IPS-NIHi11 (cell line): ENCODE measurements at regions not wholly inside any gene's neighbourhood (a gene's known extent, or its start where the extent isn't known, plus 50 kb on each side); places are given as distances from the start of the nearest gene placed in this dataset.
"Not testable (repeated sequence)": the region's sequence is repeated elsewhere in the genome, so short reads cannot be mapped to it uniquely, and the experiment has no call there.

Experiments used
- DNase-seq: peaks from one replicate; pipeline ENCODE4 v3.0.0; 2012; ENCODE audit warnings: mixed read lengths, low spot score

DNA sequence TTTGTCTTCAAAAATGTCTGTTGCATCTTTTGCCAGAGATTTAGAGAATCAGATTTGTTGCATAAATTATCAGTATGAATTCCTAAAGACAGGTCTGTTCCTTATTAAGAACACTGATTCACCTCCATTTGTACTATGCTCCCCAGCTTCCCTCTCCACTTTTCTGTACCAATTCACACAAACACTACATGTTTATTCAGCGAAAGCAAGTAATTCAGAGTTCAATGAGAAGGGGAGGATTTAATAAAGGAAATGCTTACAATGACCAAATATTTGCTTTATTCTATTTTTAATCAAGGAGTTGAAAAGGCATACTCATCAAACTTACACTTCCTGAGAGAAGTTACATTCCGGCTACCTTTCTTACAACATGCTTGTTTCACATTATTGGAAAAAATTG lies 135.5 kb downstream of the NBPF8 start:
- not testable (repeated sequence) for DNase-seq

DNA sequence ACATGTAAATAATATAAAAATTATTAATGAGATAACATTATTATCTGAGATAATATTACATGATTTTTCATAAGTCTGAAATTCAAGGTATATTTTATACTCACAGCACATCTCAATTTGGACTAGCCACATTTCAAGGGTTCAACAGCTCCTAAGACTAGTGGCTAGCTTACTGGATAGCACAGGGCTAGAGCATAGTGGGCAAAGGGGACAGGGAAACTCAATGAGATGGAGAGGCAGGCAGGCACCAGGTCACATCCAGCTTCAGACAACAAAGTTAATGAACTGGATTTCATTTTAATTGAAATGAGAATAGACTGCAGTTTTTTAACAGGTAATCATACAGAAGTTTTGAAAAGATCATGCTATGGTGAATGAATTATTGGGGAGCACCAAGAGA lies 137.4 kb downstream of the NBPF8 start:
- DNase-seq: not testable (repeated sequence)

DNA sequence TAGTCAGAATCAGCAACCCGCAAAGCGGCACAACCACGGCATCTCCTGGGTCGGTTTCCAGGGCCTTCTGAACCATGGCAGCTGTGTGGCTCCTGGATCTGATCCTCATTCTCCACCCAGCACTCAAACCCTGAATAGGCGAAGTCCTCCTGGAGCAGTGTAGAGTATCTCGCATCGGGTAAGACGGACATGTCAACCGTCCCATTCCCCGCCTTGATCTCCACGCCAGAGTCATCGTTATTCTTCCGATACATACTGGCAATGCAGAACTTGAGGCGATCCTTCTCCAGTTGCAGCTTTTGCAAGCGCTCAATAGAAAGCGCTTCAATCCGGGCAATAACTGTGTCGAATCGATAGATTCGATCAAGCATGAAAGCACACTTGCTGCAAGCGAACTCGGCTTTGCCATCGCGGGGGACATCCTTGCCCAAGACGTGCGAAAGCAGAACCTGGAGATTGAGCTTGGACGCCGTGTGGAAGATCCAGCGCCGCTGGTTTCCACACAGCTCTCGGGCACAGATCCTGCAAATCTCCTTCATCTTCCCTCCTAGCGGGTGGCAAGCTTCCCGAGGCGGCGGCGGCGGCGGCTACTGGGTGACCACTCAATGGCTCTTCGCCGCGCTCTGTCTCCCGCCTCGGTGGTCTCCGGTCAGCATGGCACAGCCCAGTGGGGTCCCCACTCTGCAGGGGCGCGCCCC lies 142.9 kb downstream of the NBPF8 start:
- DNase-seq: peak; percentile 0

DNA sequence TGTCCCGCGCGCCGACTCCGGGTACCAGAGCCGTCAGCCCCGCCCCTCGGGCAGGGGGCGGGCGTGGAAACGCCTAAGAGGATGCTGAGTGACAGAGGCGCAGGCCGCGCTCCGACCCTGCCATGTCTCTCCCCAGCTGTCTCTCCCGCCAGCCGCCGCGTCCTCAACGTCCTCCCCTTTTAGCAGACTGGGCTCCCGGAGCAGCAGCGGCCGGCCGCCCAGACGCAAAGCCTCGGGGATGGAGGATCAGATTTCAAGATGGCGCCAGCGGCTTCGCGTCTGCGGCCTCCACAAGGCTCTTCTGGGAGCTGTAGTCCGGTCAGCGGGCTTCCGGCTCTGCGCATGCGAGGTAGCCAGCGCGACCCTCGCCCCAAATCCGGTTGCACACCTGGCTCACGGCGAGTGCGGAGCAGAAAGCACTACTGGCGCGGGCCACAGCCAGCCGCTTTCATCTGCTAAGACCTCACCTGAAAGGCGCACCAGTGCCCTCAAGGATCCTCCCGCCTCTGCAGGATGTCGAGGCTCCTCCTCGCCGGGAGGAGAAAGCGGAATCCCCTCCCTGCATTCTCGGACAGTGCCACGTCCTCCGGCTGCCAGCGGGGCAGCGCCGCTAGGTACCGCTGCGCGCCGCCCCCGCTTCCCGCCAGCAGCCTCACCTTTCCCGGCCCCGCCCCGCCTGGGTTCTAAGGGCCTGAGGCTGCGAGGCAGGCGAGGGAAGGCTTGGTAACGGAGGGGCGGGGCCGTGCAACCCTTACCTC lies 143.6 kb downstream of the NBPF8 start:
- DNase-seq: not testable (repeated sequence)

DNA sequence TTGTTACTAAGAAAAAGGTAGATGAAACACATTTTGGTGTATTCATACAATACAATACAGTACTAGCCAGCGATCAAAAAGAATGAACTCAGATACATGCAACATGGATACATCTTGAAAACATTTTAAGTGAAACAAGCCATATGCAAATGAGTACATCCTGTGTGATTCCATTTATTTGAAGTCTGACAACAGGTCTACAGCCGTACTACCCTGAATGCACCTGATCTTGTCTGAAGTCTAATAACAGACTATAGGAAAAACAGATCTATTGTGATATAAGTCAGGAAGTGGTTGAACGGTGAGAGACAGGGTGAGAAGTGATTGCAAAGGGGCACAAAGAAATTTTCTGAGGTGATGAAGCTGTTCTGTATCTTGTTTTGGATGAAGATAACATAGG lies 146.9 kb downstream of the NBPF8 start:
- DNase-seq: not testable (repeated sequence)

DNA sequence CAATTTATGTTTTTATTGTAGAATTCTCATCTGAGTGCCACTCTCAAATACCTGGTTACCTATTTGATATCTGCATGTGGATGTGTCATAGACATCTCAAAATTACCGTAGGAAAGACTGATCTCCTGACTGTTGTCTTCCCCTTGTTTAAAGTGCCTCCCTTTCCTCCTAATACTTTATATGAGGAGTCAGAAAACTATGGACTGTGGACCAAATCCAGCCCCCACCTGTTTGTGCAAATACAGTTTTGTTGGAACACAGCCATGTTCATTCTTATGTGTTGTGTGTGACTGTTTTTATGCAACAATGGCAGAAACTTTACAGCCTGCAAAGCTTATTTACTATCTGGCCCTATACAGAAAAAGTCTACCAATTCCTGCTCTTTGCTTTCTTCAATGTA lies 150.6 kb downstream of the NBPF8 start:
- DNase-seq: not testable (repeated sequence)

DNA sequence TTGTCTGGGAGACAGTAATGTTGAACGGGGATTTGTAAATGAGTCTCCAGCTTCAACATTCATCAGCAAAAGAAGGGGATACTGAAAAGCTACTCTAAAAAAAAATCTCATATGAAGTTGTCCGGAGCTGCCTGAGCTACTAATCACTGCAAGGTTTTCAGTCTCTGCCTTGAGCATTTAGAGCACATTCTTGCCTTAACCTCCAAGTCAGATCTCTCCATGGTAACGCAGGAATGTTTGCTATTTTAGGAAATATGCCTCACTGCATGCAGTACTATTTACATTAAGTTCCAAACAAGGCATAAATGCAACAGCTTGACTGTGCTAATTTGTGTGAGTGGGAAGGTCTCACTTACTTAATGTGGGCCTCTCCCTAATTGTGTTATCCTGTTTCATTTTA lies 152.8 kb downstream of the NBPF8 start:
- not testable (repeated sequence) for DNase-seq

DNA sequence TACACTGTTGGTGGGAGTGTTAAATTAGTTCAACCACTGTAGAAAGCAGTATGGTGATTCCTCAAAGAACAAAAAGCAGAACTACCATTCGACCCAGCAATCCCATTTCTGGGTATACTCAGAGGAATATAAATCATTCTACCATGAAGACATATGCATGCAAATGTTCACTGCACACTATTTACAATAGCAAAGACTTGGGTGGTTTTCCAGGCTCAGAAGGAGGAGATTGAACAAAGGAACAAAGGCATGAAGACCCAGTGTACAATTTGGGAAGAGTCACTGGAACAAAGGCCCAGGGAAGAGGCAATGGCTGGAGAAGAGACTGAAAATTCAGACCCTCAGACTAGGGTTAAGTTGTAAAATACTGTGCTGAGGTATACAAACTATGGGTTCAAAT lies 148.5 kb upstream of the NBPF26 start:
- not testable (repeated sequence) for DNase-seq

DNA sequence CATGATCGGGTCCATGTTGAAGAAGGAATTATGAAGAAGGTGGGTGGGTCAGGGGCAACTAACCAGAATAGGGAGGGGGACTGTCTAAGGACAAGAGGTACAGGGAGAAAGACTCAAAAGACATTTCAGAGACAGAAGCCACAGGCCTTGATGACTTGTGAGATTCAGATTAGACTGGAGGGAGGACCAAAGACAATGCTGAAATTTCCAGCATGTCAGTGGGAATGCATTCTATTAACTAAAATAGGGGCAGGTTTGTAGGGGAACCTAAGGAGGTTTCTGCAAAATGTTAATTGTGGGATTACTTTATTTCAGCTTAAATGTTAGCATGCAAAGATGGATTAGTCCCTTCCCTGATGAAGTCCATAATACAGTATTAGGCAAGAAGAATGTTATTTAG lies 141.6 kb upstream of the NBPF26 start:
- not testable (repeated sequence) for DNase-seq

DNA sequence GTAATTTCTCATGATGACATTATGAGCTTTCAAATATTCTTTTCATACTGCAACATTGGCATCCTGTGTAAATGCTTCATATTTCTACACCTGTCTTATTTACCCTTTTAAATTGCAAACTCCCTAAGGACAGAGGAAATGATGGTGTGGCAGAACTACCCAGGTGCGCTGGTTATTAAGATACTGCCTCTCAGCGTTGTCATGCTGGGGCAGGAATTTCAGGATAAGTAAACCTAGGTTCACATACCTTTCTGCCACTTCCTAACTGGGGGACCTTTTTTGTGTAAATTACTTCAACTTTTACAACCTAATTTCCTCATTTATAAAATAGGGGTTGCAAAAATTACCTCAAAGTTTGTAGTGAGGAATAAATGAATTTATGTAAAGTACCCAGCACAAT lies 137.7 kb upstream of the NBPF26 start:
- not testable (repeated sequence) for DNase-seq

DNA sequence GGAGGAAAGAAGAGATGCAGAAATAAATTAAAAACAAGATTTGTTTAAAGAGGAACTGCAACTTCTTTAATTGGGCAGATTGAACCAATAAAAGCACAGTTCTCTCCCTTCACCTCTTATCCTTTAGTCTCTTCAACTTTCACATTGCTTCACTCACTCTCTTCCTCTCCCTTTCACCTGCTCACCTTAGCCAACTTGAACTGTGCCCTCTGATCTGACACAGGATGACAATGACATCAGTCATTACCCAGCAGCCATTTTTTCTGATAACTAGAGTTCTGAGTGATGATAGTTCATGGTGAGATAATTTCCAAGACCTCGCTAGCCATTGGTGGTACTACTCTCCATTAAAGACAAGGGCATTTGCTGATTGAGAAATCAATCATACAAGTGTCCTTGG lies 134.9 kb upstream of the NBPF26 start:
- DNase-seq: not testable (repeated sequence)

DNA sequence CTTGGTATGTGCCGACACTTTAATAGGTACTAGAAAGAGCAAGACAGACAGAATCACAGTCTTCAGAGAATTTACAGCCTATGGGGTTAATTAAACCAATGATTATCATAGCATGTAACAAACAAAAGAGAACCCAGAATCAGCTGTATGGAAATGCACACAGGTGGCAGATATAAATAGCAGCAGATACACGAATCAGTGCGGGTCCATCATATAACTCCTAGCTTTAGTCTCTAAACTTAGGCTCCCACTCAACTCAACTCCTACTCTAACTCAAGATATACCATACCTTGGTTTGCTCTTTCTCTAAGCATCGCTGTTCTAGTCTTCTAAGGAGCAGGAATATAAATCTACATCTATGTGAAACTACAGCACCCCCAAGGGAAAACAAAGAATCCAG lies 132.0 kb upstream of the NBPF26 start:
- not testable (repeated sequence) for DNase-seq

DNA sequence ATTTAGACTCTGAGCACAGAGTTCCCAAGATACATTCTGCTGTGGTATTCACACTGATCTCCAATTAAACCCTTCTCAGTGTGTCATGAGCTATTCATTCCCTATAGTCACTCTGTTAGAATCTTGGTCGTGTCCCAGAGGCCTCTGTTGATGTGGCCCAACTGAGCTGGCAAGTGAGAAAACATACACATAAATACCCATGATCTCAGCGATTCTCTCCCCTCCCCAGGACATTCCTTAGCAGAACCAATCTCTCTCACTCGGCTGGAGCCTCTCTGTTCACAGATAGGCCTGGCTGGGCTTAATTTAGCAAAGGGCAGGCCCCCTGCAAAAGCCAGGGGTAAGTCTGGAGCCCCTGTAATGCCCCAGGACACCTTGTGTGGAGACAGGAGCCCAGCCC lies 130.8 kb upstream of the NBPF26 start:
- DNase-seq: not testable (repeated sequence)

DNA sequence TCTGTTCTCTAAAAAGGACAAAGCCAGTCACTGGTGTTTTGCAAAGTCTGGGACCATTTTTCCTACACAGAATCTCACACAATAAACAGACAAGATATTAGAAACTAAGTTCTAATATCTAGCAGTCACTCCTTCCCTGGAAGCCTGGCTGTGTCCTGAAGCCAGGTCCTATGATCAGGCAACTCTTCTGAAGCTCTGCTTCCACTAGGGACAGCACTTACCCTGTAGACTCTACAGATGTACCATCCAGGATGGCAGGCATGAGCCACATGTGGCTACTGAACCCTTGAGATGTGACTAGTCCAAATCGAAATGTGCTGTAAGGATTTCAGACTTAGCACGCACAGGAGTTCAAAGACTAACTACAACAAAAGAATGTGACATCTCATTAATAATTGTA lies 130.1 kb upstream of the NBPF26 start:
- not testable (repeated sequence) for DNase-seq

DNA sequence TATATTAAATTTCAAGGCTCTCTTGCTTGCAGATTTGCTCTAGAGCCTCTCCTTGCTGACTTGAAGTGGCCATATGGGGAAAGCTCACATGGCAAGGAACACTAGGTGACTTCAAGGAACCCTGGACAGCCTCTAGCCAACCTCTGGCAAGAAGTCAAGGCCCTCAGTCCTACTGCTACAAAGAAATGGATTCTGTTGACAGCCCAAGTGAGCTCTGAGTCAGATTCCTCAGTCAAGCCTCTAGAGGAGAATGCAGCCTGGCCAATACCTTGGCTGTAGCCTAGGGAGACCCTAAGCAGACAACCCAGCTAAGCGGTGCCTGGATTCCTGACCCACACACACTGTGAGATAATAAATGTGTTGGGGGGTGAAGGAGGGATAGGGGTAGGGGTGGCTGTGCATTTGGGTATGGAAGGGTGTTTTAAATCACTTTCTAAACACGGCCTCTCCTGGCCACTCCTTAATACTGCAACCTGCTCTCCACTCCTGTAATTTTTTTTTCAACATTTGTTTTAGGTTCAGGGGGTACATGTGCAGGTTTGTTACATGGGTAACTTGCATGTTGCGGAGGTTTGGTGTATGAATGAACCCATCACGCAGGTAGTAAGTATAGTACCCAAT lies 125.3 kb upstream of the NBPF26 start:
- not testable (repeated sequence) for DNase-seq

DNA sequence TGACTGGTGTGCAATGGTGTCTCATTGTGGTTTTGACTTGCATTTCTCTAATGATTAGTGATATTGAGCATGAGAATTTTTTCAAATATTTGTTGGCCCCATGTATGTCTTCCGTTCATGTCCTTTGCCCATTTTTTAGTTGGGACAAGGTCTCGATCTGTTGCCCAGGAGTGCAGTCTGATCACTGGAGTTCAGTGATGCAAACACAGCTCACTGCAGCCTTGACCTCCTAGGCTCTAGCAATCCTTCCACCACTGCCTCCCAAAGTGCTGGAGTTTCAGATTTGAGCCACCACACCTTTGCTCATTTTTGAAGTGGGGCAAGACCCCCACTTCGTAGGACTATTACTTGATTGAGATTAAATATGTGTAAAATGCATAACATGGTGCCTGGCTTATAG lies 124.2 kb upstream of the NBPF26 start:
- DNase-seq: not testable (repeated sequence)

DNA sequence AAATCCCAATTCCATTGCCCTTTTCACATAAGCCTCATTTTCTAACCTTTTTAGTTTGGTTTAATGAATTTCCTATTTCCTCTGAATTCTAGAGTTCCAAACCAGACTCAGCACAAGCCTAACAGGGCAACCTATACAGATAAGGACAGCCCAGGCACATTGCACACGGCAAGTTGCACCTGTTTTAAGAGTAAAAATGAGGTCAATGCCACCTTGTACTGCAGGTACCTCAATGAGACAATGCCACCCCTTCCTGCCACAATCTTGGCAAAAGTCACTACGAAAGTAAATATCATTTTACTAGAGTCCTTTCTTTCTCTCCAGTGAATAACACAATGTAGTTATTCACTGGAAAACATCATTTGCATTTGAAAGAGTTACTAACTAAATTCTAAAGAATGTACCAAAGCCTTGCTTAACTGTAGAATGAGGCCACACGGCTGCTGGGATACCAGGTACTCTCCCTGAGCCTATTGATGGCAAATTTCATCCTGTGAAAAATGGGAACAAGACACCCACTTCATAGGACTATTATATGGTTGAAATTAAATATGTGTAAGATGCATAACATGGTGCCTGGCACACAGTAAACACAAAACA lies 123.2 kb upstream of the NBPF26 start:
- not testable (repeated sequence) for DNase-seq

DNA sequence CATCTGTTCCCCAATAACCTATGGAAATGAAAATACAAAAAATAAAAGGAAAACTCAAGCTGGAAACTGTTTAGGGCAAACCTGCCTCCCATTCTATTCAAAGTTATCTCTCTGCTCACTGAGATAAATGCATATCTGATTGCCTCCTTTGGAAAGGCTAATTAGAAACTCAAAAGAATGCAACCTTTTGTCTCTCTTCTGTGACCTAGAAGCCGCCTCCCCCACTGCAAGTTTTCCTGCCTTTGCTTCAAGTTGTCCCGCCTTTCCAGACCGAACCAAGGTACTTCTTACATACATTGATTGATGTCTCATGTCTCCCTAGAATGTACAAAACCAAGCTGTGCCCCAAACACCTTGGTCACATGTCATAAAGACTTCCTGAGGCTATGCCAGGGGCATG lies 115.9 kb upstream of the NBPF26 start:
- DNase-seq: not testable (repeated sequence)

DNA sequence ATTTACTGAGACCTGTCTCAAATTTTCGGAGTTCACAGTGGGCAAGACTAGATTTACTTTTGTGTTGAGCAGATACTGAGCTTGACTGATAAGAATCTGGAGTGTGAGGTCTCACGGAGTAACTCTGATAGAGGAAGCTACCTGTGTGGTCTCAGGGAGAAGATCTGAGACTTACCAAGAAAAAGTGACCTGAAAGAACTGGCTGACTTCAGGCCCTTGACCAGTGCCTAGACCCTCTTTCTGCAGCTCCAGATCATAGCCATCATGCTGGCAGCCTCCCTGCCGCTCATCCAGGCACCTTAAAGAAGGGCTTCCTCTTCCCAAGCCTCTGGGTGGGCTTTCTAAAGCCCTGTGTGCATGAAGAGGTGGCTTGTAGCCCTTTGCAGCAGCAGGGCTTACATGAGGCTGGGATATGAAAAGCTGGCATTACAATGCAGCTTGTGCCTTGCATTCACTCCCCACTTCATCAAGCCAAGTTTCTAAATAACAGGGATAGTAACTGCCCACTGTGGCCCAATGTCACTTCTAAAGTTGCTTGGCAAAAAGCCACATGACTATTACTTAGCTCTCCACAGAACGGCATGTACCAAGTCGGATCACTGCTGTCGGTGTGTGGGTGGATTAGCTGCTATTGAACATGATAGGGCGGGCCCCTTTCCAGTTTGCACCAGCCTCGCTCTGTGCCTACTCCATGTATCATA lies 115.3 kb upstream of the NBPF26 start:
- DNase-seq: not testable (repeated sequence)

DNA sequence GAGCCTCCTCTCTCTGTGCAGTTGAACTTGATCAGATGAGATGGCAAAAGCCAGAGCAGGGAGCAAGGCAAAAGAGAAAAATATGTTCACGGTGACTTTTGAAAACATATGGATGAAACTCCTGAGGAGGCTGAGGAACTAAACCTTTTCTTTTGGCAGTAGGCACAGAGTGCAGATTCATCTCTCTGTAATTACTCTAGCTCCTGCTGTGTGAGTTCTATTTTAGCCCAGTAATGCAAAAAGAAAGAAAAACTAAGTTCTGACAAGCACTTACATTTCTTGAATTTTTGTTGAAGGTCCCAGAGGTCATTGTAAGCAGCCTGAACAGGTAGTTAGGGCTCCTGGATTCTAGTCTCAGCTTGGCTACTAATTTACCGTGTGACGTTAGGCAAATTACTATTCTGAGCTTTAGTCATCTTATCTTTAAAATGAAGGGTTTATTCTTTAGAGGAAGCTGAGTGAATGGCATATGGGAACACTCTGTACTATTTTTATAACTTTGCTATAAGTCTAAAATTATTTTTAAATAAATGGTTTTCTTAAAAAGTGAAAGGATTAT lies 114.7 kb upstream of the NBPF26 start:
- not testable (repeated sequence) for DNase-seq

DNA sequence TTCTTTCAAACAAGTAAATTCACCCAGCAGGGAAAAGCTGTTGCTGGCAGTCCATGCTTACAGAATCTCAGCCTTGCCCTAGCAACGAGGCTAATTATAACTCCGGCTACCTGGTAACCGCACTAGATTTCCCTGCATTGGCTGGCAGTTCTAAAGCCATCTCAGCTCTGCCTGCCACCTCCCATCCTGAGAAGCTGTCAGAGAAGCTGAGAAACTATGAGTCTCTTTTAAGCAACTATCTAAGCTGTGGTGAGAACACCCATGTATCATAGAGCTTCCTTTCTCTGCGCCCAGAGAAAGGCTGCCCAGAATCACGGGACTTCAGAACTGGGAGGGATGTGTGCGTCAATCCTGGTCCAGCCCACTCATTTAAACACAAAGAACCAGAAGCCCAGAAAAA lies 113.9 kb upstream of the NBPF26 start:
- not testable (repeated sequence) for DNase-seq
